ENCODE measurements at regions not wholly inside any gene's neighbourhood (a gene's known extent, or its start where the extent isn't known, plus 50 kb on each side); places are given as distances from the start of the nearest gene placed in this dataset.

GRCh38 chr22:44618400-44618799, 83.6 kb upstream of the PRR5 start:
- in situ Hi-C loops (cut with HindIII; ENCODE audit: low sequenced_read_pairs): no loop called here
- no peak for TF ChIP-seq CTCF (IDR thresholded peaks at IDR 0.05; ENCODE audit: low read depth, low read length, missing control alignments)
- DNase-seq (ENCODE audit: low read depth): no peak
- no peak overlapping the region for H3K4me3 ChIP-seq (ENCODE audit: low read depth, low read length)

- no peak overlapping the region for H3K4me3 ChIP-seq (ENCODE audit: low read depth, low read length)
- in situ Hi-C loops (cut with HindIII; ENCODE audit: low sequenced_read_pairs): no loop called here
- TF ChIP-seq CTCF (IDR thresholded peaks at IDR 0.05; ENCODE audit: low read depth, low read length, missing control alignments): no peak
- no peak for DNase-seq (ENCODE audit: low read depth)
These were observed 84.2 kb upstream of the PRR5 start for GRCh38 chr22:44617828-44618227.

GRCh38 chr22:44616882-44617655, 84.9 kb upstream of the PRR5 start:
- no peak for TF ChIP-seq CTCF (IDR thresholded peaks at IDR 0.05; ENCODE audit: low read depth, low read length, missing control alignments)
- no peak for DNase-seq (ENCODE audit: low read depth)
- H3K4me3 ChIP-seq (ENCODE audit: low read depth, low read length): no peak overlapping the region
- in situ Hi-C loops (cut with HindIII; ENCODE audit: low sequenced_read_pairs): no loop called here

- no peak for TF ChIP-seq CTCF (IDR thresholded peaks at IDR 0.05; ENCODE audit: low read depth, low read length, missing control alignments)
- H3K4me3 ChIP-seq (ENCODE audit: low read depth, low read length): no peak overlapping the region
- DNase-seq (ENCODE audit: low read depth): no peak
- in situ Hi-C loops (cut with HindIII; ENCODE audit: low sequenced_read_pairs): no loop called here
These were observed 85.5 kb upstream of the PRR5 start for GRCh38 chr22:44616461-44616860.

- H3K4me3 ChIP-seq (ENCODE audit: low read depth, low read length): no peak overlapping the region
- DNase-seq (ENCODE audit: low read depth): no peak
- TF ChIP-seq CTCF (IDR thresholded peaks at IDR 0.05; ENCODE audit: low read depth, low read length, missing control alignments): no peak
- in situ Hi-C loops (cut with HindIII; ENCODE audit: low sequenced_read_pairs): no loop called here
These were observed 86.3 kb upstream of the PRR5 start for GRCh38 chr22:44615602-44616180.

- TF ChIP-seq CTCF (IDR thresholded peaks at IDR 0.05; ENCODE audit: low read depth, low read length, missing control alignments): no peak
- no peak overlapping the region for H3K4me3 ChIP-seq (ENCODE audit: low read depth, low read length)
- no peak for DNase-seq (ENCODE audit: low read depth)
- in situ Hi-C loops (cut with HindIII; ENCODE audit: low sequenced_read_pairs): no loop called here
These were observed 86.9 kb upstream of the PRR5 start for GRCh38 chr22:44615146-44615545.
